Midbrain (tissue), 1 donor: ENCODE measurements at regions not wholly inside any gene's neighbourhood (a gene's known extent, or its start where the extent isn't known, plus 50 kb on each side); places are given as distances from the start of the nearest gene placed in this dataset.
"Not testable (repeated sequence)": the region's sequence is repeated elsewhere in the genome, so short reads cannot be mapped to it uniquely, and the experiment has no call there.

Source experiments
- DNase-seq: peaks from one replicate; lab custom pipeline; 2025; lab: John Stamatoyannopoulos, UW

DNA sequence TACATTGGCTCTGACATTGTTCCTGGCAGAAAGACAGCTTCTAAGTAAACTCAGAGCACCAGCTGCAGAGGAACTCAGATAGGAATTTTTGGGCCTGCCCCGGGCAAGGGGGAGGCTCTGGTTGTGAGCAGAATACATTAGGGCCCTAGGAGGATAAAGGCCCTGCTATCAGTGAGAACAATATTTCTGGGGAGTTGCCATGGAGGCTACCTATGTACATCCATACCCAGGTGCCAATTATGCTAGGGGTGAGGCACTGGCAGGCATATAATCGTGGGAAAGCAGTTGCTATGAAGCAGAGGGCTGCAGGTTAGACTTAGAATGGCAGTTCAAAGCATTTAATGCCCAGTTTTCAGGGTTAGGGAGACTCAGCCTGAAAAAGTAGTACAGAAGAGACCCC, 273.5 kb upstream of the EDA2R start:
- no peak for DNase-seq

- DNase-seq, result no peak
These were observed 263.2 kb upstream of the EDA2R start for GRCh38 chrX:66902081-66902480.

GRCh38 chrX:66900886-66901285, 262.0 kb upstream of the EDA2R start:
- DNase-seq, result no peak

- DNase-seq, result no peak
These were observed 253.1 kb upstream of the EDA2R start for GRCh38 chrX:66892004-66892403.

- DNase-seq, result no peak
These were observed 250.5 kb upstream of the EDA2R start for GRCh38 chrX:66889418-66889817.

DNA sequence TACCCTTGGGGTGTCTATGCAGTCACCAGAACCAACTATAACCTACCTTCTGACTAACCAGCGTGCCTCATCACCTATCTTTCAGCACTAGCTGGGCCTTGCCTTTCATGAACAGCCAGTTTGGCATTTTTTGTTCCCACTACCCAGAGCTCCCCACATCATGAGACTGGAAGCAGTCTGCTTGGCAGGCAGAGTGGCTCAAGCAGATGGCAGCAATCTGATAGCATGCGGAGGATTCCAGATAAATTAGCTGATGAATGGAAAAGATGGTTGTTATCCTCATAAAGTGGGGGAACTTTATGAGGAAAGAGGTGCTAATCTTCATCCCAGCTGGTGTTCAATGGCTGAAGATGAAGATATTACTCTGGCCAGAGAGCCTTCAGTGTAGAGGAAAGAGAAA, 243.2 kb upstream of the EDA2R start:
- DNase-seq, result no peak

- DNase-seq, result no peak
These were observed 237.9 kb upstream of the EDA2R start for GRCh38 chrX:66876776-66877175.

DNA sequence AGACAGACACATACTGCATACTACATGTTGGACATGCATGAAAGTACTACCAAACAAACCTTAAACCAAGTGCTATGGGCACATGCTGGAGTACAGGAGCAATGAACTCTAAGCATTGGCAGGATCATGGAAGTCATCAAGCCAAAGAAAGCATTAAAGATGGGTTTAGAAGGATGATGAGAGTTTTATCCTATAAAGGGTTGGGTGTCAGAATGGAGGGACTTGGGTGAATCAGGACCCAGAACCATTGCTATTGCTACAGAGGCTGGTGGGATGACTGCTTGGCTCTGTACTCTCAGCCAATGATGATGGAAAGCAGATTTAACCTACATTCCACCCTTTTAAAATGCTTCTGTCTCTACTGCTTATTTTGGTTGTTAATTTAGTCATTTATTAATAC, 233.9 kb upstream of the EDA2R start:
- DNase-seq, result no peak

DNA sequence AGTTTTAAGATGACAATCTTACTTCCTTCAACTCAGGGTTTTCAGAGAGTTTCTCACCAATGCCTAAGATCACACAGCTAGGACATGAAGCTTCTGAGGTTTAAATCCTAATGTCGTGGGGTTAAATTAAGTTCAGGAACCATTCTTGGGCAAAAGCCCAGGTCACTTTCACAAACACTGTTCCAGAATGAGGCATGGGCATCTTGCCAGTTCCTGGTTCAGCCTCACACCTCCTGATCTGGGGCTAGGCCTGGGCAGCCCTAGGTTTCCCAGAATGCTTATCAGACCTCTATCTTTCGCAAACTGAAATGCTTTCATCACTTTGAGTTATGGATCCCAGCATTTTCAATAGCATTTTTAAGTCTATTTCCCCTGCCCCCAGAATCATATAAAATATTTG, 224.8 kb upstream of the EDA2R start:
- no peak for DNase-seq

- DNase-seq, result no peak
These were observed 194.5 kb upstream of the EDA2R start for GRCh38 chrX:66833426-66833825.

DNA sequence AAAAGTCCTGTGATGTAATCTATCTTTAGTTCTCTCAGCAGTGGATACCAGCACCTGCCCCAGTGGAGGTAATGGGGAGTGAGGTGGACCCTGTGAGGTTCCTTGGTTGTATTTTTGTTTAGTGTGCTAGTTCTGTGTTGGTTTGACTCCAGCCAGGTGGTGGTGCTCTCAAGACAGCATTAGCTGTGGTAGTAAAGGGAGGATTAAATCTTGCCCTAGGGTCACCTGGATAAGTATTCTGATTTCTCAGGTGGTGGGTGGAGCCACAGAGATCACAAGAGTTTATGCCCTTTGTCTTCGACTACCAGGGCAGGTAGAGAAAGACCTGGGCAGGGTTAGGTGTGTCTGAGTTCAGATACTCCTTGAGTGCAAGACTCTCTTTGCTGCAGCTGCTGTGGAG, 176.3 kb upstream of the EDA2R start:
- DNase-seq, result no peak

GRCh38 chrX:66794514-66794913, 155.6 kb upstream of the EDA2R start:
- not testable (repeated sequence) for DNase-seq

DNA sequence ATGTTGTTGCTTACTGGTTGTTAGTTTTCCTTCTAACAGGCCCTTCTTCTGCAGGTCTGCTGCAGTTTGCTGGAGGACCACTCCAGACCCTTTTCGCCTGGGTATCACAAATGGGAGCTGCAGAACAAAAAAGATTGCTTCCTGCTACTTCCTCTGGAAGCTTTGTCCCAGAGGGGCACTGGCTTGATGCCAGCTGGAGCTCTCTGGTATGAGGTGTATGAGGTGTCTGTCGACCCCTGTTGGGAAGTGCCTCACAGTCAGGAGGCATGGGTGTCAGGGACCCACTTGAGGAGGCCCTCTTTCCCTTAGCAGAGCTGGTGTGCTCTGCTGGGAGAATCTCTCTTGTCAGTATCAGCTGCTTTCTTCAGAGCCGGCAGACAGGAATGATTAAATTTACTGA, 127.4 kb upstream of the EDA2R start:
- no peak for DNase-seq

GRCh38 chrX:66760651-66761050, 121.8 kb upstream of the EDA2R start:
- no peak for DNase-seq

- DNase-seq, result no peak
These were observed 117.8 kb upstream of the EDA2R start for GRCh38 chrX:66756717-66757116.

DNA sequence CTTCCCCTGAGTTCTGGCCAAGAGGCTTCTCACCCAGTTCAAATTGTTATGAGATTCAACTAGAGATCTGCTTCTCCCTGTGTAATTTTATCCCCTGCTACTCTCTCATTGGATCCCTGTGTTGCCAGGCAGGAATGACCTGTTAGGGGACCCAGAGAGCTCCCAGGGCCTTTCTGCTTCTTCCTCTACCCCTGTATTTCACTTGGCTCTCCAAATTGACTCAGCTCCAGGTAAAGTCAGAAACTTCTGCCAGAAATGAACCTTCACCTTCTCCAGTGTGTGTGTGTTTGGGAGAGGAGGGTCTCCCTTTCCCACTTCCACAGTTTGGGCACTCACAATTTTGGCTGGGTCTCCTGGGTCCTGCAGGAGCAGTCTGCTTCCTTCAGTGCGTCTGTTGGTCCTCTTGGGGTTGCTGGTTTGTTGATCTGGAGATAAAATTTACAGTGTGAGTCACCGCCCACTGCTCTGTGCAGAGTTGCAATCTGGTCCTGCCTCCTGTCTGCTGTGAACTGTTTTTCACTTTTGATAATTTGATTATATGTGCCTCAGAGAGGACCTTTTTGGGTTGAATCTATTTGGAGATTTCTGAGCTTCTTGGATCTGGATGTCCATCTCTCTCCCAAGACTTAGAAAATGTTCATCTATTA, 112.4 kb upstream of the EDA2R start:
- no peak for DNase-seq

DNA sequence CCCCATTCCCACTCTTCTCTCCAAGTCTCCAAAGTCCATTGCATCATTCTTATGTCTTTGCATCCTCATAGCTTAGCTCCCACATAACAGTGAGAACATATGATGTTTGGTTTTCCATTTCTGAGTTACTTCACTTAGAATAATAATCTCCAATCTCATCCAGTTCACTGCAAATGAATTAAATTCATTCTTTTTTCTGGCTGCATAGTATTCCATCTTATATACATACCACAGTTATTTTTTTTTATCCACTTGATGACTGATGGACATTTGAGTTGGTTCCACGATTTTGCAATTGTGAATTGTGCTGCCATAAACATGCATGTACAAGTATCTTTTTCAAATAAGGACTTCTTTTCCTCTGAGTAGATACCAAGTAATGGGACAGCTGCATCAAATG, 105.6 kb upstream of the EDA2R start:
- DNase-seq, result not testable (repeated sequence)

DNA sequence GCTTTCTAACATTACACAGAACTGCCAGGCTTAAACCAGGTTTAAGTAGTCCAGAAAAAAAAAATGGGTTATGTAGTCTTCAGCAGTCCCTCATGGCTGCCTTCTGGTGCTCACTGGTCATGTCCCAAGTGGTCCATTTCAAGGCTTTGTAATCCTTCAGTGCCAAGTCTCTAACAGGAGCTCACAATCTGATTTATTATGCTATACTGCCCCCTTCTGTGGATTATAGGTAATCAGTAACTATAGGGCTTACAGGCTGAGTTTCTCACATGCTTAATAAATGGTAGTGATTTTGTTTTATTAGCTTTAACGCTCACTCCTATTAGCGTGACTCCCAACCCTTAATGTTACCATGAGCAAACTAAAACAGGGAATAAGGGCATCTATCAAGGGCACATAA, 92.5 kb upstream of the EDA2R start:
- DNase-seq, result peak; percentile 49

DNA sequence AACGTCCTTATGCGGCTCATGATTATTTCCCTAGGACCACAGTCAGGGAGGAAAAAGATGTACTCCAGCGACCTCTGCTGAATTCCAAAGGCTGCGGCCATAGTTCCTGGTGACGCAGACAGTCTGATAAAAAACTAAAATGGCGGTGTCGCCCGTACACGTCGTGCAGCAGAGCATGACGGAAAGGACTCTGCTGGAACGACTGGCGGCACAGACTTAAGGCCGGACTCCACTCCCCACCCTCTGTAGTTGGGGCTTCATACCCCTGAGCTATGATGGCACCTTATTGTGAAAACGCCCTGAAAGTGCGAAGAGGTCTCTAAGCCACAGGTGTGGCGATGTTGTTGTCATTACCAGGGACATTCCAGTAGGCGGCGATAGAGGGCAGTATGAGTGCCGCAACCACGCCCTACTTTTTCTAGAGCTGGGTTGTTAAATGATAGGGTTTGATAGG, 90.0 kb upstream of the EDA2R start:
- DNase-seq, result peak; percentile 70

GRCh38 chrX:66717926-66718325, 79.0 kb upstream of the EDA2R start:
- no peak for DNase-seq

DNA sequence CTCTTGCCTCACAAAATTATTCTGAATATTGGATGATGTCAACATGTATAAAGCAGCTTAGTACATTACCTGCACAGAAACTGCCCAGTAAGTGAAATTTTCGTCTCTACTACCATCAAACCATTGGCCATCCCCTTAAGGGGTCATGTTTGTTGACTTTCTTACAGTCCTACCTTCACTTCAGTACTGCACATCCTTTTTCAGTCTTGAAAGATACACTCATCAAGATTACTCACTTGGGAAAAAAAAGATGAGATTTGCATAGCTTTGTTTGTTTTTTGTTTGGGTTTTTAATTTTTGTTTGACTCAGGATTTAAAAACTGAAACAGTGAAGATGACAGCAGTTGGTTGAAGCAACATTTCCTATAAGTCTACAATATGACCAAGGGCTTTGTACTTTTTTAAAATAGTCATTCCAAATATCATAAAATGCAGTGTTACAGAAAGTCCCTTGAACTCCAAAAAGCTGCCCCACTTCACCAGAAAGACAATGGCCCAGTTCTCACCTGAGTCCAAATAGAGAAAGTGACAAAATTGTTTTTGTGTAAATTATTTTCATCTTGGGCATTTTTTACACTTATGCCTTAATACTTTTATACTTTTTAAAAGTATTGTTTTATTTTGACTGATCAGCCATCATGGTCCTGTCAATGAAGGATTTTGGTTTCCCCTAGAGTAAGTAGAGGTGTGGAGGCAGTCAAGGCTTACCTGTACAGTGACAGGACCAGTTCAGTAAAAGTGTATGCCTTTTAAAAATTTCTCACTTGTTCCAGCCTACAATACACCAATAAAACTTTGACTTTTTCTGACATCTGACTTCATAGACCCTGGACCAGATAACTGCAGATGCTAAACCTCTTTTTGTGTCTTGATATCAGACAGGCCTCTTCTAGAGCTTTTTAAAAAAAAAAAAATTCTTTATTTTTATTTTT, 59.7 kb upstream of the EDA2R start:
- no peak for DNase-seq

GRCh38 chrX:66692512-66692911, 53.6 kb upstream of the EDA2R start:
- not testable (repeated sequence) for DNase-seq
